HG03097 (cell line): ENCODE measurements at regions not wholly inside any gene's neighbourhood (a gene's known extent, or its start where the extent isn't known, plus 50 kb on each side); places are given as distances from the start of the nearest gene placed in this dataset.
"Not testable (repeated sequence)": the region's sequence is repeated elsewhere in the genome, so short reads cannot be mapped to it uniquely, and the experiment has no call there.

Experiments used
- ATAC-seq: cut with Tn5 transposase; IDR thresholded peaks from one replicate; pipeline ENCODE4 v1.9.1; 2021; ENCODE audit not compliant: unreplicated experiment, low FRiP score

- no peak for ATAC-seq
Measured at GRCh38 chr21:19489930-19490329, 1086.3 kb upstream of the TMPRSS15 start.

DNA sequence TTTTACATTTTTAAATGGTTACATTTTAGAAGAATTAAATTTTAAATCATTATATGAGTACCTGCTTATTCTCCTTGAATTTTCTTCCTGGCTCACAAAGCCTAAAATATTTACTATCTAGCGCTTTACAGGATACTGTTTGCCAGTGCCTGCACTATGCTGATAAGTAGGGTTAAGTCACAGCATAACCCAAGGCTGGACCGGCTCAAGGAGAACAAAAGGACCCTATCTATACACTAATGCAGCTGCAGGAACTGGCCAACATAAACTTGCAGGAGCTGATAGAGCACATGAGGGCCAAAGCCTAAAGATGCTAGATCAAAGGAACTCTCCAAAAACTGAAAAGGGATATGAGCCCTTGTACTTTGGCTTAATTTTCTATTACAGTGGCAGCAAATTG, 1086.9 kb upstream of the TMPRSS15 start:
- no peak for ATAC-seq

DNA sequence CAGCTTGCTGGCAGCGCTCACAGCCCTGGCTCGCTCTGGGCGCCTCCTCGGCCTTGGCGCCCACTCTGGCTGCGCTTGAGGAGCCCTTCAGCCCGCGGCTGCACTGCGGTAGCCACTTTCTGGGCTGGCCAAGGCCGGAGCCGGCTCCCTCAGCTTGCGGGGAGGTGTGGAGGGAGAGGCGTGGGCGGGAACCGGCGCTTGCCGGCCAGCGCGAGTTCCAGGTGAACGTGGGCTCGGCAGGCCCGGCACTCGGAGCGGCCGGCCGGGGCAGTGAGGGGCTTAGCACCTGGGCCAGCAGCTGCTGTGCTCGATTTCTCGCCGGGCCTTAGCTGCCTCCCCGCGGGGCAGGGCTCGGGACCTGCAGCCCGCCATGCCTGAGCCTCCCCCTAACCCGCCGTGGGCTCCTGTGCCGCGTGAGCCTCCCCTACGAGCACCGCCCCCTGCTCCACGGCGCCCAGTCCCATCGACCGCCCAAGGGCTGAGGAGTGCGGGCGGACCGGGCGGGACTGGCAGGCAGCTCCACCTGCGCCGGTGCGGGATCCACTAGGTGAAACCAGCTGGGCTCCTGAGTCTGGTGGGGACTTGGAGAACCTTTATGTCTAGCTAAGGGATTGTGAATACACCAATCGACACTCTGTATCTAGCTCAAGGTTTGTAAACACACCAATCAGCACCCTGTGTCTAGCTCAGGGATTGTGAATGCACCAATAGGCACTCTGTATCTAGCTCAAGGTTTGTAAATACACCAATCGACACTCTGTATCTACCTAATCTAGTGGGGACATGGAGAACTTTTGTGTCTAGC, 1090.1 kb upstream of the TMPRSS15 start:
- ATAC-seq = not testable (repeated sequence)

DNA sequence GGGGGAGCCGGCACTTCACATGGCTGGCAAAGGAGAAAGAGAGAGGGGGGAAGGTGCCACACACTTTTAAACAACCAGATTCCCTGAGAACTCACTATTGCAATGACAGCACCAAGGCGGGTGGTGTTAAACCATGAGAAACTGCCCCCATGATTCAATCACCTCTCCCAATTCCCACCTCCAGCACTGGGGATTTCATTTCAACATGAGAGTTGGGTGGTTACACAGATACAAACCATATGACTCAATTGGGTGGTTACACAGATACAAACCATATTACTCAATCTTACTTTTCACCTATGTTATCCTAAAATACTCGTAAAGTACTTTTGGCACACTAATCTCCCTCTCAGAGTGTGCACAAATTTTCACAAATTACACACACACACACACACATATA, 1097.5 kb upstream of the TMPRSS15 start:
- no peak for ATAC-seq

DNA sequence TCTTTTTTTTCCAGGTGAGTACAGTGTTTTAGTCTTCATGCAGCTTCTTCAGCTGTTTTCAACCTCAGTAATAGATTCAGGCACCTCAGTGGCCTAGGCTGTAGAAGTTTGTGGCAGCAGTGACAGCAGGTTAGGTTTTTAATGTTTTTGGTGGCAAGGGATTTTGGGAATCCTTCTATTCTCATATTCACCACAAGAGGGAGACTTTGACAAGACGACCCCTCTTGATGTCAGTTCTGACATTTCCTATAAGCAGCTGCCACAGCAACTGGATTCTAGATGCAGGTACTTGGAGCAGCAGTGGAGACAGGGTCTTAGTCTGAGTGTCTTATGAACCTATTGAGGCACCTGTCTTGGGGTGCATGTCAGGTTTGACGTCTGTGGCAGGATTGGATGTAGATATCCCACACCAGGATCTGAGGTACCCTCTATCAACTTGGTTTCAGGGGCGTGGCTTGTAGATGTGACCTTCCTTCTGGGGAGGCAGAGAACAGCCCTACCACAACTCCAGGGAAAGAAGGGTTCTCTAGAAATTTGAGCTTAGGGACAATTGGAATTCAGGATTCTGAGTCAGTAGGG, 1104.2 kb upstream of the TMPRSS15 start:
- no peak for ATAC-seq

DNA sequence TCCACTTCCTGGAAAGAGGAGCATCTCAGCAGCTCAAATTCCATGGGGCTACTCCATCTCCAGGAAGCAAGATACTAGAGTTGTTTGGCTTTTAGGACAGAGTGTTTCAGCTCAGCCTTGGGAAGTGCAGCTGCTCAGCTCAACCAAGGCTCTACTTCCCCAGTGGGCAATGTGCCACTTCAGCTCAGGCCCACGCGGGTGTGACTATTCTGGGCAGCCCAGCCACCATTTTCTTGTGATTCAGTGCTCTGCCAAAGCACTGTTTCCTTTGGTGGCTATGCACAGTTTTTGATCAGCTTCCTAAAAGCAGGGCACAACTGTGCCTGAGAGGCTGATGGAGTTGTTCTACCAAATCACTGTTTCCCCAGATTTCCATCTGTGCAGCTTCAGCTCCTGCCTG, 1104.9 kb upstream of the TMPRSS15 start:
- ATAC-seq = no peak

DNA sequence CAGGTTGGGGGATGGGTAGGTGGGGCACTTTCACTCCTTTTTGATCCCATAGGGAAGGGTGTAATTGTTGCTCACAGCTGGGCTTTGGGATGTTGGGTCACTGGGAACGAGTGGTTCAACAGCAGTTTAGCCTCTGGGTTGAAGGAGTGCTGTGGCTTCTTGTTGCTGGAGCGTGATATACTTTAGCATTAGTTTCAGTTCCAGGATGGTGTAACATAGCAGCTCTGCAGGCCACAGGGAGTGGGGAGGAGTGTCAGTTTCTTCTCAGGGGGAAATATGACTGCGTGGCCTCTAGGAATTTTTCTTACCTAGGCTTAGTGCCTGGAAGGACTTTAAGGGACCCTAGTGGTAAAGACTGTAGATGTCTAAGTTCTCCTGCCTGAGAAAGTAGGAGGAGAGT, 1105.3 kb upstream of the TMPRSS15 start:
- no peak for ATAC-seq

DNA sequence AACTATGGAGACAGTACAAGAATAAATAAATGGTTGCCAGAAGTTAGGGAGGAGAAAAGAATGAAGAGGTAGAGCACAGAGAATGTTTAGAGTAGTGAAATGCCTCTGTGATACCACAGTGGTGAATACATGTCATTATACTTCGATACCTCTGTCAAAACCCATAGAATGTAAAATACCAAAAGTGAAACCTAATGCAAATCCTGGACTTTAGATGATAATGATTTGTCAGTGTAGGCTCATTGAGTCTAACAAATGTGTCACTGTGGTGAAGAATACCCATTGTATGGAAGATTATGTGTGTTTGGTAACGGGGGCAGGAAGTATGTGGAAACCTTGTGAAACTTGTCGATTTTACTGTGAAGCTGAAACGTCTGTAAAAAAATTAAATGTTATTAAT, 1106.5 kb upstream of the TMPRSS15 start:
- ATAC-seq = no peak

DNA sequence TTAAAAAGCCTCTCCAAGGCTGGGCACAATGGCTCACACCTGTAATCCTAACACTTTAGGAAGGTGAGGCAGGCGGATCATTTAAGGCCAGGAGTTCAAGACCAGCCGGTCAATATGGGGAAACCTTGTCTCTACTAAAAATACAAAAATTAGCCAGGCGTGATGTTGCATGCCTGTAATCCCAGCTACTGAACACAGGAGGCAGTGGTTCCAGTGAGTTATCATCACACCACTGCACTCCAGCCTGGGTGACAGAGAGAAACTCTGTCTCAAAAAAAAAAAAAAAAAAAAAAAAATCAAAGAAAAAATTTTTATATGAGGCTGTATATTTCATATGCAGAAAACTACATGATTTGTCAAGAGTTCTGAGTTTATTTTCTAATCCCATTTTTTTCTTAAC, 1107.1 kb upstream of the TMPRSS15 start:
- ATAC-seq = no peak

DNA sequence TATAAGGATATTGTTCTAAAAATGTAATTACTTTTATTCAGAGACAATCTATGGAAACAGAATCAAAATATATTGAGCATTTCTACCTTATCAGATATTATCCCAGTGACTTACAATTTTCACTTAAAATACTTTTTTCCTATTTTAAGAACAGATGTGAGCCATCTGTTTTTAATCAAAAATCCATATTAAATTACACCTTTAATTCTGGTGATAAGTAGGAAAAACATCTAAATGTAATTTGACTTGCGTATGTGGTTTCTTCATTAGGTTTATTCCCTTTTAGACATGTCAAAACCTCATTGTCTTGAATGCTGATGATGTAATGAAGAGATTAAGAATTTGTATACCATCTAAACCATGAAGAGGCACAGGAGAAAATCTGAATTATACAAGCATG, 1118.8 kb upstream of the TMPRSS15 start:
- no peak for ATAC-seq

- no peak for ATAC-seq
Measured at GRCh38 chr21:19523061-19523460, 1119.5 kb upstream of the TMPRSS15 start.

GRCh38 chr21:19523746-19524145, 1120.2 kb upstream of the TMPRSS15 start:
- ATAC-seq = no peak

- ATAC-seq = no peak
Measured at GRCh38 chr21:19529031-19529430, 1125.4 kb upstream of the TMPRSS15 start.

DNA sequence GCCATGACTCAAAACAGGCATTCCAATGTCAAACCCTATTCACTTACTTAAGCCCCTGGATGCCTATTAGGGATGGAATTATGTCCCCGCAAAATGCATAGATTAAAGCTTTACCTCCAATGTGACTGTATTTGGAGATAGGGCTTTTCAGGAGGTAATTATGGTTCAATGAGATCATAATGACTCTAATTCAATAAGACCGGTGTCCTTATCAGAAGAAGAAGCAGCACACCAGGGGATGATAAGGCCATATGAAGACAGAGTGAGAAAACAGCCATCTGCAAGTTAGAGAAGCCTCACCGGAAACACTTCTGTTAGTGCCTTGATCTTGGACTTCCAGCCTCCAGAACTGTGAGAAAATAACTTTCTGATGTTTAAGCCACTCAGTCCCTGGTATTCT, 1131.8 kb upstream of the TMPRSS15 start:
- no peak for ATAC-seq

DNA sequence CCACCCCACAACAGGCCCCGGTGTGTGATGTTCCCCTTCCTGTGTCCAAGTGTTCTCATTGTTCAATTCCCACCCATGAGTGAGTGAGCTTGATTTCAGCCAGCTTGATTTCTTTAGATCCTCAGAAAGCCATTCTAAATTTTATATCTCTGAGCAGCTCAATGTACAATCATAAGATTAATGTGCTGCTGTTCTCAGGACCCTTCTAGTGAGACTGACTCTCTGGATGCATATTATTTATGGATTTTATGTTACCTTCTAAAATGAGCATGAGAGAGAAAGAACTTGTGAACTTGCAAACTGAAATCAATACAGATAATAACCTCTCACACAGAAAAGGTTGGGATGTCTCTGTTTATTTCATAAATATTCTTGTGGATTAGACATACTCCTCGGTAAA, 1133.5 kb upstream of the TMPRSS15 start:
- no peak for ATAC-seq

- no peak for ATAC-seq
Measured at GRCh38 chr21:19540287-19540686, 1136.7 kb upstream of the TMPRSS15 start.

DNA sequence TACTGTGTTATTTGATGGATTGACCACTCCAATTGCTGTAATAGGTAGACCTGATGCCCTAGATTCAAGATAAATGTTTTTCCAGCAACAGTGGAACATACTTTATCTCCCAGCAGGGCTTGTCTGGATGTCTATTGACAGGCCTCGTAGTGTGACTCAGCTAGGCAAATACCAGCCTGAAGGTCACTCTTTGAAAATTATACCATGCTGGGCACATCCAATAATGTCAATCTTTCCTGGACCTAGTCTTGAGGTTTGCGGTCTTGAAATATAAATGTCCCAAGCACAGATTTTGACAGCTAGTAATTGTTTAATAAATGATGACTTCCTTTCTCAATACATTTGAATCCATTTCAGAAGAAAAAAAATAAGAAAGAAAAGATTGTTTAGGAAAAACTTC, 1138.0 kb upstream of the TMPRSS15 start:
- no peak for ATAC-seq

DNA sequence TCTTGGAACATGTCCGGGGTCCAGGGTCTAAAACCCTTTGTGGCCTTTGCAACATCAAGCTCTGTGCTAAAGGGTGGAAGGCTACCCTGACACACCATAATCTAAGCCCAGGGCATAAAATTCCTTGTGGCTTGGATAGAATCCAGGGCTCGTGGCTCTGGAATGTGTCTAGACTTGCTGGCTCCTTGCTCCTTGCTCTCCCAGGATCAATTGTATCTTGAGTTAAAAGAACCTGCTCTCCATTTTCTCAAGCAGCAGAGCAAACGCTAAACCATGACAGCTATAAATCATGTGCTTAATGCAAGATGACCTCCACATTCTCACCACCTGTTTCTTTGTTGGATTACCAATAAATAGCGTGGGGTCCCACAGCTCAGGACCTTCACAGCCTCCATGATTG, 1140.9 kb upstream of the TMPRSS15 start:
- not testable (repeated sequence) for ATAC-seq

- ATAC-seq = no peak
Measured at GRCh38 chr21:19547951-19548840, 1144.6 kb upstream of the TMPRSS15 start.

DNA sequence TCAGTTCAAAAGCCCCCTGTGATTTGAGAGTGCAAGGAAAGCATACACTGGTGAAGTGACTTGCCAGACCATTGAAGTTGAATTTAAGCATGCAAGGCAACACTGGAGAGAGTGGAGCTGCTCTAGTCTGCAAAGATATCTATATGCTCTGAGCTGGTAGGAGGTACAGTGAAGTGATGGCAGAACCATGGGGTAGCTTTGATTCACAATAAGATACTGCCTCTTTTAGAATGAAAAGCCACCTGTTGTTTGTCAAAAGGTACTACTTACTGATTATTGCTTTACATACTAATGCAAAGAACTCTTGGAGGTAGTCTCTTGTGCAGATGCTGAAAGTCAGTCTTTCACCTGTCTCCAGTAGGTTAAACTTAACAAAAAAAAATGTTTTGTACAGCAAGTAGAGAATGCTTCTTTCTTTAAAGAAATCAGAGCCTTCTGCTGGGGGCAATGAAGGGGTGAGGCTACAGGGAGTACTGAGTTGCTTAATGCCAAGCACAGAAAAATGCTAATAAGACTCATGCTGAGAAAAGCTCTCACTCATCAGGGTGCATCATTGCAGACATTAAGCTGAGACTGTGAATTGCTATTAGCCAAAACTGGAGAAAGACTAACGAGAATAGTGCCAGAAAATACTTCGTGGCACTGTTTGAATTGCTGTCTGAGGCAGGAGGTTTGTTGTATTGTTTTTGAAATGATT, 1150.5 kb upstream of the TMPRSS15 start:
- ATAC-seq = no peak

DNA sequence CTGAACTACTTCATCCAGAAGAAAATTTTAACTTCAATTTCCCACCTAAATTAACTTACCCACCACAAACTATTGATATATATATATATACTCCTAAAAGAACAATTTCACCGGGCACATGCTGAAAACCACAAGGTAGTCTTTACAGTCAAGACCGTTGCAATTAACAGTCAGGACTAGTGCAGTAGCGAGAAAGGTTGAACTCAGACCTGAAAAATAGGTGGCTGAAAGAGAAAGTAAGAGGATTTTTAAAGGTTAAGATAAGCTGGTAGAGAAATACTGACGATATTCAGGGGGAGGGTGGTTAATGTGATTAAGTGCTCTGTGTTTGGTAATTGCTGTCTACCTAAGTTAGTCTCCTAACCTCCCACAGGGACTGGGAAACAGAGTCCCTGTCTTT, 1153.5 kb upstream of the TMPRSS15 start:
- ATAC-seq = no peak
